Ecto neural progenitor cell (in vitro differentiated cells): ENCODE measurements at regions not wholly inside any gene's neighbourhood (a gene's known extent, or its start where the extent isn't known, plus 50 kb on each side); places are given as distances from the start of the nearest gene placed in this dataset.

ENCODE experiments used
- DNase-seq: peaks from one replicate; pipeline ENCODE4 v3.0.0-alpha.2; 2018; ENCODE audit warnings: low spot score

DNA sequence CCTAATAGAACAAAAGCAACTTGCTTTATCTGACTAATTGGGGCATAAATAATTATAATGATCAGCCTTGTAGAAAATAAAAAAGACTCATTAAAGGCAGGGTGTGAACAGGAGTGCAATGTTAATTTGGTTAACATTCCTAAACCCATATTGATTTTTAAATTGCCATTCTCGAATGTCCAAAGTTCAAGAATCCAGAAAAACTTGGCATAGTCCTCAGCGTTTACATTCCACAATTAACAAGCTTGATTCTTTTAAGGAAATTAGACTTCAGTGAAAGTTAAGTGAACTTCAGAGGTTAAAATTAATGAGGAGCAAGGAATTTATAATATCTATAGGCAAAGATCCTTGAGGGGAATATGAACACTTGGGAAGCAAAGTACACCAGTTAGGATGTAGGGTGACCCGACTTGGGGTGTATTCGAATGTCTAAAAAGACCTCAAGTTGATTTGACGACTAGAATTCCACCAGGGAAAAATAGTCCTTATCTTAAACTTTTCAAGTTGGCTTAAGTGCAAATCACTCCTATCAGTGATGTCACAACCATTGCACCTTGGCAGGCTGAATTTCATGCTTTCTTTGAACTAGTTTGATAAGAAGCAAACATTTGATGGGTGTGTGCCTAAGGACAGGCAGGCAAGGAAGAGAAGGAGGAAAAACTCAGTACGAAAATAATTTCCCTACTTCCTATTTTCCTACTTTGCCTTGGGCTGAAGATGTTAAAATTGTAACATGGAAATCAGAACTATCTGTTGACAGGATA, 830.4 kb upstream of the COBL start:
- no peak for DNase-seq

- no peak for DNase-seq
Observed at GRCh38 chr7:52143219-52143618, 826.6 kb upstream of the COBL start.

DNA sequence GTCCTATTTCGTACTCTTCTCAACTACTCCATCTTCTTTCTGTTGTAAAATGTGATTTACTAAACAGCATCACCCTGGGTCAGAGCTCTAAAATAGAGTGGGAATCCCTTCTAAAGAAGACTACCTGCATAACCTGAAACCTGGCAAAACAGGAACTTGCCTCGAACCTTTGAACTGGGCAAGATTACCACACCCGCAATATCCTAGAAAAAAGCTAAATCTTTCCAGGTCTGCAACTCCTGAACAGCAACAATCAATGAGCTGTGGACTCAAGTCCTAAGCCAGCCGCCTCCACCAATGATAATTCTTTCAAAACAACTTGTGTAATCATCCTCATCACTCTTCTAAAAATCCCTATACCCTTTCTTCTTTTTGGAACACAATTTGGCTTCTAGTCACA, 824.2 kb upstream of the COBL start:
- no peak for DNase-seq

- DNase-seq: no peak
Observed at GRCh38 chr7:52135403-52135802, 818.8 kb upstream of the COBL start.

DNA sequence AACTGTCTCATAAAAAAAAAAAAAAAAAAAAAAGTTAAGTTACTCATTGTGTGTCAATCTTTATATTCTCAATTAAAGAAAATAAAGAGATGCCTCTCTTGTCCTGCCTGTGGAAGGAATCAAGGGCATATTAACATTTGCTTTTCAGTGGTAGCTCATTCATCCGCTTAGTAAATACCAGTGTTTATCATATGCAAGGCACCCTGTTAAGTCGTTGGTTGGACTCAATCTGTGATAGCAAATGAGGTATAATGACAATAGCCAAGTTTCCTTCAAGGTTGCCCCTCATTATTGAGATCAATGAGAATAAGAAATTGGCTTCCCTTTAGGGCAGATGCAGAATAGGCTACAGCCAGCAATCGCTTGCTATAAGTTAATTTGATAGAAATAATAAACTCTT, 812.7 kb upstream of the COBL start:
- DNase-seq: no peak

DNA sequence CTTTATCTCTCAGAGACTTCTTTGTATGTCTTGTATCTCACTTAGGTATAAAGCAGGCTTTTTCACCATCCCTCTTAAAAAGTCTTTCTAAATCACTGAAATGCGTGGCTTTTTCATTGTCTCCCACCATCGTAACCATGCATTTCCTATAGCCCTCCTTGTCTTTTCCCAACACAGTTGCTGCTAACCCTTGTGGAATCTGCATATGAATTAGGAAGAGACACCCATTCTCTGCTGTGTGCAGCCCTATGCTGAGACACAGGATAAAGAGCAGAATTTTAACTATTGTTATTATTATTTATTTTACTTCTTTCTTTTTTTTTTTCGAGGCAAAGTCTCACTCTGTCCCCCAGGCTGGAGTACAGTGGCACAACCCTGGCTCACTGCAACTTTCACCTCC, 804.3 kb upstream of the COBL start:
- no peak for DNase-seq

DNA sequence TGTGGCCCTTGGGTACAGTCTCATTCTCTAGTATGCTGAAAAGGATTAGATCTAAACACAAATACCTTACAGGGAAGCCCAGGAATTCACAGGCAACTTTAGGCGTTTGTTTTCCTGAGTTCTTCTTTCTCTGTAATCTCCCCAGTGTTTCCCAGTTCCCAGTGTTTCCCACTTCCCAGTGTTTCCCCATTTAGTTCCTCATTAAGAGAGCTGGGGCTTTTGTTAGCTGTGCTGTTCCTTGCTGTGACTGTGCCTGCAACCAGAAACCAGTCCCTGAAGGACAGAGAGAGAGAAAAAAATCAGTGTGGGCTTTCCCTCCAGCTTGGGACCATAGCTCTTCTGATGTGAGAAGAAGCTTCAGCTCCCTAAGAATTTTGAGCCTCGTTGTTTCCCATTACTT, 802.9 kb upstream of the COBL start:
- peak; percentile 44 for DNase-seq

DNA sequence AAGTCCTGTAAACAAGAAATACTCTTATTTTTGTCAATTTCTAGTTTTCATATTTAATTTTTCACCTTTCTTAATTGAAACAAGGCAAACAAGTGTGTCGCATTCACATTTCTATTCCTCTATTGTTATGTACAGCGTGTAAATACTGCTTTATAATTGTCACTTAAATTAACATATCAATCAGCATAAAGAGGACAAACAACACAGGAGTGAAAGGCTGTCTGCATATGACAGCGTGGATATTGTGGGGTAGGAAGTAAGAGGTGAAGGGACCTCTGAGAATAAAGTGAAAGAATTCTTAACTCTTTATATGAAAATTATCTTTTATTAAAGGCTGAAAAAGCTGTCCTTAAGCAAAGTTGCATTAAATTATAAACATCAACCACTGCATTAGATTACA, 797.9 kb upstream of the COBL start:
- no peak for DNase-seq

DNA sequence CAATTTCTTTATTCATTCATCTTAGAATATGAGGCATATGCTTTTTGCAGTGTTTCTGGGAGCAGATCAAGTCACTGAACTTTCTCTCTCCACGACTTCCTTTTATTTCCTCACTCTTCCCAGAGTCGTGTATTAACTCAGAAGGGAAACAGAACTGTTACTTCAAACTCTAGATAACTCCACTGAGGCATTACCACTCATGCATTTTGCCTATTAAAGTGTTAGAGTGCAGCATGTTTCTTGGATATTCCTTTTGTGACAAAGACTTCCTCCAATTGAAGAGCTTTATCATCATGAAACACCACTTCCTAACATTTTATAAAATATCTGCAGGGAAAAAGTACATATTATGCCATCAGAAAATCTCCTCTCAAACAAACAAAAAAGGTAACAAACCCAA, 797.4 kb upstream of the COBL start:
- no peak for DNase-seq

GRCh38 chr7:52107355-52107754, 790.7 kb upstream of the COBL start:
- DNase-seq: no peak

GRCh38 chr7:52095861-52096260, 779.3 kb upstream of the COBL start:
- no peak for DNase-seq

GRCh38 chr7:52091996-52092395, 775.4 kb upstream of the COBL start:
- DNase-seq: no peak

DNA sequence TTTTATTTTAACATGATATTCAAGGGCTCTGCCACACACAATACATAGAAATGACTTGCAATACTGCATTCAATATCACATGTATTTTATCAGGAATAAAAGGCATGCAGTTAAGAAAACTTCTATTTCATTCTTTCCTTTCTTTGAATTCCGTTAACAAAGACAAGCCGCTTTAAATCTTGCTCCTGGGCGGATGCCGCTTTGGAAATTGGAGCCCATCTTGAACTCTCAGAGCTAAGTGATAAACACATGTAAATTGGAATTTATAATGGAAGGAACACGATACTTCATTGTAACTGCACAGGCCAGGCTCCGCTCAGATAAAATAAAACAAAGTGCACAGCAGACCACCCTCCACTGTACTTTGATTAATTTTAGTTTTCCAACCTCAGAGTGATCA, 774.5 kb upstream of the COBL start:
- DNase-seq: no peak

DNA sequence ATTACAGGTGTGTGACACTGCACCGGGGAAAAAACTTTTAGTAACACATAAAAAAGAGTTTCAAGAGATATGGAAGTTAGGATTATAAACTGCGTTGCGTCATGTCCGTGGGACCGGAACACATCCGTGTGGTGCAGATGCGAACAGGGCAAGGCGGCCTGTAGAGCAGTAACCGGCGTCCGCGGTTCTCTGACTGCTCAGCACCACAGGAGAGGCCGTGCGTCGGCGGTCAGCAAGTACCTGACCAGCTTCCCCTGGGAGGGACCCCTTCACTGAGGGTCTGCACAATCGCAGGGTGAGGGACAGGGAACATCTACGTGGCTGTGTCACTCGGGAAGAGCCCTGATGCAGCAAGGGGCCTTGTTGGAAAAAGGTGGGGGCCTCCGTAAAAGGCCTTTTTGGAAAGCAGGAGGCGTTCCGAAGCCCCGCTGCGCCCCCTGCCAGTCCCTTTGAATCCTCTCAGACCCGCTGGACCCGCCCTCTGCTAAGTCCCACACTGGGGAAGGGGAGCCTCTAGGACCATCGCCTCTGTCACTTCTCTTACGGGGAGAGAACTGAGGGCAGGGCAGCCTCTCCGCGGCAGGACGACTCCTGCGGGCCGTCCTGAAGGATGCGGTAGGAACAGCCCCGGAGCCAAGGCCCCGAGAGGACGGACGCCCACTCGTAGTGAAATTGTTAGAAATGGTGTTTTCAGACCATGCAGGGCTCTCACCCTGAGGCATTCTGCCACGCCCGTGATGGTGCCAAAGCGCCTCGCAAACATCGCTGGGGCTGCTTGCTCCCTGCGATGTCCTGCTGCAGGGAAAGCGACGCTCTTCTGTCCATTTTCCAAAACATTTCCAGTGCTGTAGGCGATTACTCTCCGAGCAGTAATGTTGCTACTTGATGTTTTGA, 771.6 kb upstream of the COBL start:
- DNase-seq: peak; percentile 84

GRCh38 chr7:52085610-52086009, 769.0 kb upstream of the COBL start:
- DNase-seq: no peak

DNA sequence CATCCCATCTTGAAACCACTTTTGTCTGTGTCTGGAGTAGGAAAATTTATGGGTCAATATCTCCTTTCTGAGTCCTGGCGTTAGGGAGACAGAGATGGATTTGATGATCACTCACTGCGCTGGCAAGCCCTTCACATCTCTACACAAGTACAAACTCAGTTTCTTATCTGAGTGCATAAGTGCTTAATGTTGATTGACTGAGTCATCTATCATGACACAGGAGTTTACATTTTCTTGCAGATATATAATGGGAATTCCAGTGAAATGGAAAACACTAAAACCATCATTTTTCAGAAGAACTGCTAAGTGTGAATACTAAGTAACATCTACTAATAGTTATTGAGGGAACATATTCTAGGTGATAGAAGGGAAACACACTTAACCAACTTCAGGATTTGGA, 763.9 kb upstream of the COBL start:
- no peak for DNase-seq

GRCh38 chr7:52079726-52080125, 763.1 kb upstream of the COBL start:
- DNase-seq: no peak

DNA sequence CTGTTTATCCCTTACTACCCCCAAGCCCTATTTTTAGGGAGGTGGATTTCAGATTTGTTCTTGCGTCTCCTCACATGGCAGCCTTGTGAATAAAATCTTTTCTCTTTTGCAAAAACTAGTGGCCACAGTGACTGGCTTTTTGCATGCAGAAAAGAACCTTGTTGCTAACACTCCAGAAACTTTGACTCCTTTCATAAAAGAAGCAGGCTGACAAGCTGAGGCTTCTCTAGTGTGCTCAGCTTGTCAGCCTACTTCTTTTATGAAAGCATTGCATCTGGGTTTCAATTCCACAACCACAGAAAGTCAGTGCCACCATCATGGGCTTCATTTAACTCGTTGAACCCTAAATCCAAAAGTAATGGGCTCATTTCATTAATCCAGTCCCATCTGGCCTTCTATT, 761.0 kb upstream of the COBL start:
- DNase-seq: no peak

- no peak for DNase-seq
Observed at GRCh38 chr7:52074912-52075311, 758.3 kb upstream of the COBL start.

DNA sequence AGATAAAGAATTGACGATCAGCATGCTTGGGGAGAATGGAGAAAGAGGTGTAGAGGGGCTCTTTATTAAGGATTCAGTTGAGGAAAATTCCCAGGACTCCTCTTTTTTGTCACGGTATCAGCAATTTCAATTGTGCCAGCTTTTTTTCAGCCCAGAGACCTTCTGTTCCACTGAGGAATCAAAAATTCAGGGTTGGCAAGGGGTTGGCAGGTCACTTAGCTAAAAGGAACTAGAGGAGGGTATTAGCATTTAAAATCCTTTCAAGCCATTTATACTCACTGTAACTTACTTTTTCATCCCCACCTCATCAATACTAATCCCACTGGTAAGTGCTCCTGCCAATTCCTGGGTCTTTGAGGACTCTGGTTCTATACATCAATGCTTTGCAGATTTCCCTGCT, 757.5 kb upstream of the COBL start:
- no peak for DNase-seq

GRCh38 chr7:52071744-52072143, 755.1 kb upstream of the COBL start:
- no peak for DNase-seq

DNA sequence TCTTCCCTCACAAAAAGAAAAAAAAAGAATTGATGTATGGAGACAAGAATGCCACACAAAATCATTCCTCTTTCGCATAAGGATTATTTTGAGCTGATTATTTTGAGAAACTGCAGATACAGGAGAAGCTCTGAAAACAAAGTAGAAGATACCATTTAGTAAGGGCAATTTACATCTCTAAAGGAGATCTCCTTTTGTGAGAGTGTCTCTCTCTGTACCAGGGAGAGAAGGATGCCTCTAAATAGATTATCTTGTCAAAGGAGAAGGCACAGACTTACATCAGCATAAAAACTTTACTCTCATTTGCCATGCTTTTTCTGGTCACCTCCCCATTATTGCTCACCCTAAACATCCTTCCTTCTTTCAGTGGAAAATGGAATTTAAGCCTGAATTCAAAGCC, 747.9 kb upstream of the COBL start:
- DNase-seq: no peak

DNA sequence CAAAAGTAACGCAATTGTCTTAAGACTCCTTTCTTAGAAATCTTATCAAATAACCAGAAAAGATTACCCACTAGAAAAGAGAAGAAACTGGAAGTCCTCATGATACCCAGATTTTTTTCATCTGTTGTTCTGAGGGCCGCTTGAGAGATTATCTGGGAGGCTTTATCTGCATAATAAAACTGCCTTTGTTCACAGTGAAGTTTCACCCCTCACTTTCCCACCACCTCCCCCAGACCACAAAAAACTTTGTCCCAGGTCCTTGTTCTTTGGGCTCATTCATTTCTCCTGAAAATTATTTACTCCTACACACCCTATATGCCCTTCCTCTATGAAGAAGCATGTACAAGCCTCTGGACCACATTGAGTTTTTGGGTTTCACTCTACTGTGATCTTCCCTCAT, 745.1 kb upstream of the COBL start:
- DNase-seq: no peak

GRCh38 chr7:52053525-52053924, 736.9 kb upstream of the COBL start:
- no peak for DNase-seq
